ENCODE measurements at regions not wholly inside any gene's neighbourhood (a gene's known extent, or its start where the extent isn't known, plus 50 kb on each side); places are given as distances from the start of the nearest gene placed in this dataset.
A peak's percentile ranks its signal among the peaks of the same experiment; 100 is the strongest.

GRCh38 chr14:94717808-94718207 lies 52.1 kb downstream of the GSC start:
- Histone ChIP-seq H3K4me1 (ENCODE audit: control insufficient read depth, insufficient read depth, low read length) (no peaks in the 10 kb centered on the region), H3K36me3 (ENCODE audit: control insufficient read depth, insufficient read depth, low read length) (no peaks in the 10 kb centered on the region), H3K27me3 (ENCODE audit: control insufficient read depth, insufficient read depth, low read length) (no peaks in the 10 kb centered on the region), H3K27ac (ENCODE audit: low read length) (no peak overlapping the region), H3K9me3 (ENCODE audit: control insufficient read depth, insufficient read depth, low read length) (no peaks in the 10 kb centered on the region), H3K4me3 (ENCODE audit: low read length) (no peak overlapping the region)
- WGBS (ENCODE audit: insufficient coverage, insufficient read length): no CpG with 5 or more reads among the region's 5 CpGs
- DNase-seq (ENCODE audit: low read depth, low spot score): no peak

GRCh38 chr14:94716976-94717375 lies 52.9 kb downstream of the GSC start:
- H3K27ac ChIP-seq (ENCODE audit: low read length): no peak overlapping the region
- H3K4me1 ChIP-seq (ENCODE audit: control insufficient read depth, insufficient read depth, low read length): no peaks in the 10 kb centered on the region
- no peaks in the 10 kb centered on the region for H3K27me3 ChIP-seq (ENCODE audit: control insufficient read depth, insufficient read depth, low read length)
- no peak overlapping the region for H3K4me3 ChIP-seq (ENCODE audit: low read length)
- no peak for DNase-seq (ENCODE audit: low read depth, low spot score)
- no peaks in the 10 kb centered on the region for H3K9me3 ChIP-seq (ENCODE audit: control insufficient read depth, insufficient read depth, low read length)
- H3K36me3 ChIP-seq (ENCODE audit: control insufficient read depth, insufficient read depth, low read length): no peaks in the 10 kb centered on the region
- WGBS (ENCODE audit: insufficient coverage, insufficient read length): no CpG with 5 or more reads among the region's 2 CpGs

GRCh38 chr14:94713115-94713514 lies 56.8 kb downstream of the GSC start:
- no peak for DNase-seq (ENCODE audit: low read depth, low spot score)
- Histone ChIP-seq H3K4me3 (ENCODE audit: low read length) (no peak overlapping the region), H3K36me3 (ENCODE audit: control insufficient read depth, insufficient read depth, low read length) (no peaks in the 10 kb centered on the region), H3K9me3 (ENCODE audit: control insufficient read depth, insufficient read depth, low read length) (no peaks in the 10 kb centered on the region), H3K4me1 (ENCODE audit: control insufficient read depth, insufficient read depth, low read length) (no peaks in the 10 kb centered on the region), H3K27ac (ENCODE audit: low read length) (no peak overlapping the region), H3K27me3 (ENCODE audit: control insufficient read depth, insufficient read depth, low read length) (no peaks in the 10 kb centered on the region)
- no CpG with 5 or more reads among the region's 13 CpGs for WGBS (ENCODE audit: insufficient coverage, insufficient read length)

DNA sequence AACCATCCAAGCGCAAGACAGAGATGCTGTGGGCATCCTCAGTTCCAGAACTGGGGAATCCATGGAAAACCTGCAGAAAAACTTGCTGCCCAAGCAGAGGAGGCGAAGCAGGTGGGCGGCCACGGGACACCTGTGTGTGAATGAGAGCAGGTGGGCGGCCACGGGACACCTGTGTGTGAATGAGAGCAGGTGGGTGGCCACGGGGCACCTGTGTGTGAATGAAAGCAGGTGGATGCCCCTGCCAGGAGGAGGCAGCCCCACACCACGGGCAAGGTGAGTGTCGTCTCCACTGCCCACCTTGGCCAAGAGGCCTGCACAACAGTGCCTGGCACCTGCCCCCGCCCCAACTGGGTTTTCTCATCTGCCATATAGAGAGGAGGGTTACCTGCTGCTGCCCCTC lies 59.2 kb downstream of the GSC start:
- Histone ChIP-seq H3K9me3 (ENCODE audit: control insufficient read depth, insufficient read depth, low read length) (no peaks in the 10 kb centered on the region), H3K4me3 (ENCODE audit: low read length) (no peak overlapping the region), H3K36me3 (ENCODE audit: control insufficient read depth, insufficient read depth, low read length) (no peaks in the 10 kb centered on the region), H3K27me3 (ENCODE audit: control insufficient read depth, insufficient read depth, low read length) (no peaks in the 10 kb centered on the region), H3K4me1 (ENCODE audit: control insufficient read depth, insufficient read depth, low read length) (peaks cover 2% of the 10 kb centered on the region; the same call in 1 of the 2 replicates), H3K27ac (ENCODE audit: low read length) (no peak overlapping the region)
- WGBS (ENCODE audit: insufficient coverage, insufficient read length): no CpG with 5 or more reads among the region's 10 CpGs
- no peak for DNase-seq (ENCODE audit: low read depth, low spot score)

DNA sequence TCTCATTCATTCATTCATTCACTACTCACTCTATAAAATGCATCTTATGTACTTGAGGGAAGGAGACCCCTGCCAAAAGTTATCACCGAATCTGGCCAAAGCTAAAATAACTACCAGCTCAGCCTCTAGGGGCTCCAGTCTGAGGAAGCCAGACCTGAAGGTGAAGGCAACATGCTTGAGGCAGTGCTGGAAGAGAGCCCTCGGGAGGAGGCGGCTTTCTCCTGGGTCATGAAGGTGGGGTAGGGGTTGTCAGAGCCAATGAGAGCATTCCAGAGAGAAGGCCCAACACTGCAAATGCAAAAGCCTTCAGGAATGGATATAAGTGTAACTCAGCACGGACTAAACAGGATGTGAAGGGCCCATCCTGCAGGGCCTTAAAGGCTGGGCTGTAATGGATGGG lies 62.4 kb downstream of the GSC start:
- Histone ChIP-seq H3K27ac (ENCODE audit: low read length) (no peak overlapping the region), H3K4me1 (ENCODE audit: control insufficient read depth, insufficient read depth, low read length) (peaks cover 2% of the 10 kb centered on the region; the same call in 1 of the 2 replicates), H3K27me3 (ENCODE audit: control insufficient read depth, insufficient read depth, low read length) (no peaks in the 10 kb centered on the region), H3K9me3 (ENCODE audit: control insufficient read depth, insufficient read depth, low read length) (no peaks in the 10 kb centered on the region), H3K36me3 (ENCODE audit: control insufficient read depth, insufficient read depth, low read length) (no peaks in the 10 kb centered on the region), H3K4me3 (ENCODE audit: low read length) (no peak overlapping the region)
- DNase-seq (ENCODE audit: low read depth, low spot score): peak; percentile 61
- no CpG with 5 or more reads among the region's 4 CpGs for WGBS (ENCODE audit: insufficient coverage, insufficient read length)

DNA sequence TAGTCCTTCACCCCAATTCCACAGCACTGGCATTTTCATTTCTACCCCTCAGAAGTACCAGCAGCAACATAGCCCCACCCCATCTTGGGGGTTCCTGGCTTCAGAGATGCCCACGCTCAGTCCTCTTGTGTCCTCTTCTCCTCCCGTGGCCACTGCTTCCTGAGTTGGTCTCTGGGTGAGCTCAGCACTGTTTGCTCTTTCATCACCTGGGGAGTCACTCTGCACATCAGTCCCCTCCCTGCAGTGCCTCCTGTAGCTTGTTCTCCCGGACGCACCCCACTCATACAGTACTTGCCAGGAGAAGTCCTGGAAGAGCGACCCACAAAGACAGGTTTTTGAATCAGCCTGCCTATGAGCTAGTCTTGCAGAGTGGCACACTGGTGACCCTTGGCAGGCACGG lies 63.8 kb downstream of the GSC start:
- DNase-seq (ENCODE audit: low read depth, low spot score): no peak
- no CpG with 5 or more reads among the region's 6 CpGs for WGBS (ENCODE audit: insufficient coverage, insufficient read length)
- Histone ChIP-seq H3K4me3 (ENCODE audit: low read length) (no peak overlapping the region), H3K27ac (ENCODE audit: low read length) (no peak overlapping the region), H3K4me1 (ENCODE audit: control insufficient read depth, insufficient read depth, low read length) (peaks cover 2% of the 10 kb centered on the region; the same call in 1 of the 2 replicates), H3K27me3 (ENCODE audit: control insufficient read depth, insufficient read depth, low read length) (no peaks in the 10 kb centered on the region), H3K36me3 (ENCODE audit: control insufficient read depth, insufficient read depth, low read length) (no peaks in the 10 kb centered on the region), H3K9me3 (ENCODE audit: control insufficient read depth, insufficient read depth, low read length) (no peaks in the 10 kb centered on the region)

- no peak for DNase-seq (ENCODE audit: low read depth, low spot score)
- peaks cover under 1% of the 10 kb centered on the region; the same call in 1 of the 2 replicates for H3K4me1 ChIP-seq (ENCODE audit: control insufficient read depth, insufficient read depth, low read length)
- H3K27ac ChIP-seq (ENCODE audit: low read length): no peak overlapping the region
- no peak overlapping the region for H3K4me3 ChIP-seq (ENCODE audit: low read length)
- WGBS (ENCODE audit: insufficient coverage, insufficient read length): no CpG with 5 or more reads among the region's 2 CpGs
- H3K36me3 ChIP-seq (ENCODE audit: control insufficient read depth, insufficient read depth, low read length): no peaks in the 10 kb centered on the region
- no peaks in the 10 kb centered on the region for H3K27me3 ChIP-seq (ENCODE audit: control insufficient read depth, insufficient read depth, low read length)
- no peaks in the 10 kb centered on the region for H3K9me3 ChIP-seq (ENCODE audit: control insufficient read depth, insufficient read depth, low read length)
Observed at GRCh38 chr14:94702629-94703028, 67.3 kb downstream of the GSC start.

DNA sequence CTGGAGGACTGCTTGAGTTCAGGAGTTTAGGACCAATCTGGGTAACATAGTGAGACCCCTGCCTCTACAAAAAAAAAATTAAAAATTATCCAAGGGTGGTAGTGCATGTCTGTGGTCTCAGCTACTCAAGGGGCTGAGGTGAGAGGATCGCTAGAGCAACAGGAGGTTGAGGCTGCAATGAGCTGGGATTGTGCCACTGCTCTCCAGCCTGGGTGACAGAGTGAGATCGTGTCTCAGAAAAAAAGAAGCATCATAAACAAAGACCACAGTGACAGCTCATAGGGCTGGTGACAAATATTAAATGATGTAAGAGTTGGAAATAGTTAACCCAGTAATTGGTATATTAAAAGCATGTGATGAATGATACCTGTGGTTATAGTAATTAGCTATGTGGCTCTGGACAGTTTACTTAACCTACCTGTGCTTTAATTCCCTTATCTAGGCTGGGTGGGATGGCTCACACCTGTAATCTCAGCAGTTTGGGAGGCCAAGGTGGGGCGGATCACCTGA lies 68.0 kb downstream of the GSC start:
- H3K4me3 ChIP-seq (ENCODE audit: low read length): no peak overlapping the region
- H3K27me3 ChIP-seq (ENCODE audit: control insufficient read depth, insufficient read depth, low read length): no peaks in the 10 kb centered on the region
- H3K27ac ChIP-seq (ENCODE audit: low read length): no peak overlapping the region
- H3K9me3 ChIP-seq (ENCODE audit: control insufficient read depth, insufficient read depth, low read length): no peaks in the 10 kb centered on the region
- no peak for DNase-seq (ENCODE audit: low read depth, low spot score)
- H3K36me3 ChIP-seq (ENCODE audit: control insufficient read depth, insufficient read depth, low read length): no peaks in the 10 kb centered on the region
- WGBS (ENCODE audit: insufficient coverage, insufficient read length): no CpG with 5 or more reads among the region's 3 CpGs
- no peaks in the 10 kb centered on the region for H3K4me1 ChIP-seq (ENCODE audit: control insufficient read depth, insufficient read depth, low read length)

GRCh38 chr14:94700336-94700735 lies 69.6 kb downstream of the GSC start:
- Histone ChIP-seq H3K27ac (ENCODE audit: low read length) (no peak overlapping the region), H3K27me3 (ENCODE audit: control insufficient read depth, insufficient read depth, low read length) (no peaks in the 10 kb centered on the region), H3K4me3 (ENCODE audit: low read length) (no peak overlapping the region), H3K9me3 (ENCODE audit: control insufficient read depth, insufficient read depth, low read length) (no peaks in the 10 kb centered on the region), H3K4me1 (ENCODE audit: control insufficient read depth, insufficient read depth, low read length) (no peaks in the 10 kb centered on the region), H3K36me3 (ENCODE audit: control insufficient read depth, insufficient read depth, low read length) (no peaks in the 10 kb centered on the region)
- DNase-seq (ENCODE audit: low read depth, low spot score): no peak
- WGBS (ENCODE audit: insufficient coverage, insufficient read length): no CpG with 5 or more reads among the region's 8 CpGs

DNA sequence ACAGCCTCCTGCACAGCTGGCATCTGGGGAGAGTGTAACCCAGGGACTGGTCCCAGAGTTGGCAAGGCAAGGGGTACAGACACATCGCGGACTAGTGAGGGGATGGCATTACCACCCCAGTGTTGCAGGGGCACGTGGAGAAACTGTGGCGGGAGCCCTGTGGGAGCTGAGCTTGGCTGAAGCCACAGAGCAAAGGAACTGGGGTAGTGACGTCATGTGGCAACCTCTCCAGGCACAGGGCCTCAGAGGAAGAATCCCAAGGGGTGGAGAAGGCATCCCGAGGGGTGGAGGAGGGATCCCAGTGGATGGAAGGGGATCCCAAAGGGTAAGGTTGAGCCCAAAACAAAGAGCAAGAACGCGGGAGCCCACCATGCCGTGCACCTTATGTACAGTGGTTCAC lies 70.1 kb downstream of the GSC start:
- Histone ChIP-seq H3K27ac (ENCODE audit: low read length) (no peak overlapping the region), H3K4me1 (ENCODE audit: control insufficient read depth, insufficient read depth, low read length) (no peaks in the 10 kb centered on the region), H3K27me3 (ENCODE audit: control insufficient read depth, insufficient read depth, low read length) (no peaks in the 10 kb centered on the region), H3K4me3 (ENCODE audit: low read length) (no peak overlapping the region), H3K36me3 (ENCODE audit: control insufficient read depth, insufficient read depth, low read length) (no peaks in the 10 kb centered on the region), H3K9me3 (ENCODE audit: control insufficient read depth, insufficient read depth, low read length) (no peaks in the 10 kb centered on the region)
- no CpG with 5 or more reads among the region's 9 CpGs for WGBS (ENCODE audit: insufficient coverage, insufficient read length)
- DNase-seq (ENCODE audit: low read depth, low spot score): no peak

DNA sequence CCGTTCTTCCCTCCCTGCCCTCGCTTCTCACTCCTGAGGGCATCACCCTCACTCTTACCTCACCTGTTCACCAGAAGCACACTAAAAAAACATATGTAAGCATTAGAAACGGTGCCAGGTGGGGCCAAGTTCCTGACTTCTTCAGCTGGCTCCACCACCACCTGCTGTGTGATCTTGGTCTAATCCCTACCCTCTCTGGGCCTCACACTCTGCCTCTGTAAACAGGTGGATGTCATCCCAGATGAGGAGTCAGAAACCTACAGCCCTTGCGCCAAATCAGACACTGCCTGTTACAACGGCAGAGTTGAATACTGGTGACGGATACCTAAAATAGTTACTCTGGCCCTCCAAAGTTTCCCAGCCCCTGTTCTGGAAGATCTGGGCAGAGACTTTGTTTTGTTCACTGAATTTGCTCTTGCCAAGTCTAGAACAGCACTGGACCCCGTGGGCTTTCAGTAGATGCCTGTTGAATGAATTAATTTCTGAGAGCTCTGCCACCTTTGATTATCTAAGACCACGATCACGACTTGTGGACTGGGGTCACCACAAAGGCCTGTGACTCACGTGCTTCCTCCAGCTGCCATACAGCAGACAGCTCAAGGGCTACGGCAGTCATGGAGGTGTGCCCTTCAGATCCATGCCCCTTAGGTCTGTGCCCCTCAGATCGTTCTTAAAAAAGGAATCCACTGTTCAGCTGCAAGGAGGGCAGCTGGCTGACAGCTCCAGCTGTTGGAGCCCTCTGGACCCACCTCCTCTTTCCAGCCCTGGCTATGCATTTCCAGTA lies 71.9 kb downstream of the GSC start:
- WGBS (ENCODE audit: insufficient coverage, insufficient read length): no CpG with 5 or more reads among the region's 12 CpGs
- no peak for DNase-seq (ENCODE audit: low read depth, low spot score)
- no peak overlapping the region for H3K4me3 ChIP-seq (ENCODE audit: low read length)
- H3K36me3 ChIP-seq (ENCODE audit: control insufficient read depth, insufficient read depth, low read length): no peaks in the 10 kb centered on the region
- H3K27me3 ChIP-seq (ENCODE audit: control insufficient read depth, insufficient read depth, low read length): no peaks in the 10 kb centered on the region
- H3K9me3 ChIP-seq (ENCODE audit: control insufficient read depth, insufficient read depth, low read length): no peaks in the 10 kb centered on the region
- no peak overlapping the region for H3K27ac ChIP-seq (ENCODE audit: low read length)
- no peaks in the 10 kb centered on the region for H3K4me1 ChIP-seq (ENCODE audit: control insufficient read depth, insufficient read depth, low read length)

Data from iPS DF 6.9 (cell line).